Frontal cortex (tissue), 3 donors: ENCODE measurements at regions not wholly inside any gene's neighbourhood (a gene's known extent, or its start where the extent isn't known, plus 50 kb on each side); places are given as distances from the start of the nearest gene placed in this dataset.
"Not testable (repeated sequence)": the region's sequence is repeated elsewhere in the genome, so short reads cannot be mapped to it uniquely, and the experiment has no call there.

Experiments used
- DNase-seq, 2 donors: peaks; one replicate each; pipeline ENCODE4 v3.0.0; 2012; ENCODE audit warnings: low spot score in 2 of 2
- FAIRE-seq: peaks from 2 replicates; lab custom pipeline; 2012; peaks lifted over from hg19 to GRCh38; lab: Jason Lieb, UNC
- donor health status: control.
- donor health status: control.
- donor health status: control.

- DNase-seq (no peak), FAIRE-seq (no peak)
These were observed 157.3 kb upstream of the SALL3 start for GRCh38 chr18:78822171-78822948.

- DNase-seq (no peak), FAIRE-seq (no peak)
These were observed 156.7 kb upstream of the SALL3 start for GRCh38 chr18:78822949-78823285.

GRCh38 chr18:78825168-78825567, 154.4 kb upstream of the SALL3 start:
- FAIRE-seq (no peak), DNase-seq (no peak)

- no peak for FAIRE-seq
- DNase-seq: no peak
These were observed 153.0 kb upstream of the SALL3 start for GRCh38 chr18:78826631-78827030.

GRCh38 chr18:78827141-78827540, 152.5 kb upstream of the SALL3 start:
- DNase-seq (no peak), FAIRE-seq (no peak)

GRCh38 chr18:78828131-78828530, 151.5 kb upstream of the SALL3 start:
- no peak for FAIRE-seq

GRCh38 chr18:78829026-78829425, 150.6 kb upstream of the SALL3 start:
- not testable (repeated sequence) for DNase-seq

More at GRCh38 chr18:78828131-78828530, 151.5 kb upstream of the SALL3 start:
- DNase-seq: no peak

GRCh38 chr18:78830161-78830560, 149.5 kb upstream of the SALL3 start:
- FAIRE-seq (no peak), DNase-seq (no peak)

More at GRCh38 chr18:78829026-78829425, 150.6 kb upstream of the SALL3 start:
- not testable (repeated sequence) for FAIRE-seq

GRCh38 chr18:78830826-78831225, 148.8 kb upstream of the SALL3 start:
- FAIRE-seq (no peak), DNase-seq (no peak)

- no peak for DNase-seq
- no peak for FAIRE-seq
These were observed 148.0 kb upstream of the SALL3 start for GRCh38 chr18:78831603-78832002.

GRCh38 chr18:78833833-78834232, 145.8 kb upstream of the SALL3 start:
- FAIRE-seq (no peak), DNase-seq (no peak)

- no peak for DNase-seq
- FAIRE-seq: no peak
These were observed 142.8 kb upstream of the SALL3 start for GRCh38 chr18:78836838-78837237.

GRCh38 chr18:78837754-78838153, 141.9 kb upstream of the SALL3 start:
- no peak for DNase-seq
- FAIRE-seq: no peak

GRCh38 chr18:78838183-78838582, 141.4 kb upstream of the SALL3 start:
- DNase-seq (no peak), FAIRE-seq (no peak)

- DNase-seq (no peak), FAIRE-seq (no peak)
These were observed 130.6 kb upstream of the SALL3 start for GRCh38 chr18:78849046-78849445.

- DNase-seq: no peak
- FAIRE-seq: no peak
These were observed 130.2 kb upstream of the SALL3 start for GRCh38 chr18:78849458-78849857.

- FAIRE-seq: no peak
- no peak for DNase-seq
These were observed 126.3 kb upstream of the SALL3 start for GRCh38 chr18:78853341-78853740.

- DNase-seq: no peak
- no peak for FAIRE-seq
These were observed 124.4 kb upstream of the SALL3 start for GRCh38 chr18:78855188-78855587.

- FAIRE-seq: no peak
These were observed 122.9 kb upstream of the SALL3 start for GRCh38 chr18:78856569-78857313.

GRCh38 chr18:78857314-78858150, 122.1 kb upstream of the SALL3 start:
- FAIRE-seq: no peak
- DNase-seq: no peak

More at GRCh38 chr18:78856569-78857313, 122.9 kb upstream of the SALL3 start:
- no peak for DNase-seq
